MM.1S (cell line): ENCODE measurements at regions not wholly inside any gene's neighbourhood (a gene's known extent, or its start where the extent isn't known, plus 50 kb on each side); places are given as distances from the start of the nearest gene placed in this dataset.

Experiments used
- EZH2 ChIP-seq: fragments of 300-600 bp; sonication (generic); optimal IDR thresholded peaks from 2 replicates; pipeline ENCODE3; 2017; ENCODE audit warnings: low read depth, mild to moderate bottlenecking, antibody characterized with exemption, low read length, mixed read lengths
- TF ChIP-seq, protein P1 (sequence below): fragments of 300-600 bp; sonication (generic); IDR thresholded peaks from 2 replicates; pipeline ENCODE4 v1.5.1; 2016; ENCODE audit warnings: antibody characterized with exemption, low read length, mixed read lengths

DNA sequence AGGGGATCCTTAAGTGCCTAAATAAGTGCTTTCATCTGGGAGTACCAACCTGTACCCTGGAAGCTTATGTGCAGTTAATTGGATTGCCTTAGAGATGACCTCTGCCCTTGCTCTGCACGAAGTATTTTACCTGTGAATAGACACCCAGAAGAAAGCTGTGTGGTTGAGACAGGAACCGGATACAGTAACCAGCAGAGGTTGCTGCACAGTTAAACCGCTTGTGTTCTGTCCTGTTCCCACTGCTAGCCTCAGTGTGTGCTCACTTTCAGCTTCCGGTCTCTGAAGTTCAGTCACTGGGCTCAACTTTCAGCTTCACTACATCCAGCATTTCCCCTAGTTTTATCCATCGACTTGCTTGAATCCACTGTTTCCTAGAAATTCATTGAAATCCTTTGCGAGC lies 185.3 kb downstream of the FAM170A start:
- TF ChIP-seq, protein P1, sequence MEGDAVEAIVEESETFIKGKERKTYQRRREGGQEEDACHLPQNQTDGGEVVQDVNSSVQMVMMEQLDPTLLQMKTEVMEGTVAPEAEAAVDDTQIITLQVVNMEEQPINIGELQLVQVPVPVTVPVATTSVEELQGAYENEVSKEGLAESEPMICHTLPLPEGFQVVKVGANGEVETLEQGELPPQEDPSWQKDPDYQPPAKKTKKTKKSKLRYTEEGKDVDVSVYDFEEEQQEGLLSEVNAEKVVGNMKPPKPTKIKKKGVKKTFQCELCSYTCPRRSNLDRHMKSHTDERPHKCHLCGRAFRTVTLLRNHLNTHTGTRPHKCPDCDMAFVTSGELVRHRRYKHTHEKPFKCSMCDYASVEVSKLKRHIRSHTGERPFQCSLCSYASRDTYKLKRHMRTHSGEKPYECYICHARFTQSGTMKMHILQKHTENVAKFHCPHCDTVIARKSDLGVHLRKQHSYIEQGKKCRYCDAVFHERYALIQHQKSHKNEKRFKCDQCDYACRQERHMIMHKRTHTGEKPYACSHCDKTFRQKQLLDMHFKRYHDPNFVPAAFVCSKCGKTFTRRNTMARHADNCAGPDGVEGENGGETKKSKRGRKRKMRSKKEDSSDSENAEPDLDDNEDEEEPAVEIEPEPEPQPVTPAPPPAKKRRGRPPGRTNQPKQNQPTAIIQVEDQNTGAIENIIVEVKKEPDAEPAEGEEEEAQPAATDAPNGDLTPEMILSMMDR, result no peak
- no peak for TF ChIP-seq EZH2
